PFSK-1 (cell line): ENCODE measurements at regions not wholly inside any gene's neighbourhood (a gene's known extent, or its start where the extent isn't known, plus 50 kb on each side); places are given as distances from the start of the nearest gene placed in this dataset.

Experiments
- POLR2AphosphoS5 ChIP-seq: IDR thresholded peaks from 2 replicates; pipeline ENCODE4 v1.6.1; 2012; ENCODE audit warnings: low read depth, mild to moderate bottlenecking, control low read depth, low read length, moderate library complexity
- SIN3A ChIP-seq: IDR thresholded peaks from 2 replicates; pipeline ENCODE4 v1.6.1; 2012; ENCODE audit warnings: mild to moderate bottlenecking, low read length, moderate library complexity, borderline replicate concordance; ENCODE audit not compliant: insufficient read depth
- TAF1 ChIP-seq: IDR thresholded peaks from 2 replicates; pipeline ENCODE4 v1.6.1; 2012; ENCODE audit warnings: low read length, control low read depth, borderline replicate concordance; ENCODE audit not compliant: insufficient read depth
- TF ChIP-seq, protein P1 (sequence below), 2 experiments: IDR thresholded peaks; 2 replicates each; pipeline versions ENCODE4 v1.6.1 to v1.8.0; 2011 to 2012; ENCODE audit warnings: low read depth in 2 of 2, low read length in 2 of 2, control low read depth in 1 of 2, inconsistent platforms in 1 of 2, mild to moderate bottlenecking in 1 of 2, moderate library complexity in 1 of 2; ENCODE audit not compliant: insufficient read depth in 1 of 2

DNA sequence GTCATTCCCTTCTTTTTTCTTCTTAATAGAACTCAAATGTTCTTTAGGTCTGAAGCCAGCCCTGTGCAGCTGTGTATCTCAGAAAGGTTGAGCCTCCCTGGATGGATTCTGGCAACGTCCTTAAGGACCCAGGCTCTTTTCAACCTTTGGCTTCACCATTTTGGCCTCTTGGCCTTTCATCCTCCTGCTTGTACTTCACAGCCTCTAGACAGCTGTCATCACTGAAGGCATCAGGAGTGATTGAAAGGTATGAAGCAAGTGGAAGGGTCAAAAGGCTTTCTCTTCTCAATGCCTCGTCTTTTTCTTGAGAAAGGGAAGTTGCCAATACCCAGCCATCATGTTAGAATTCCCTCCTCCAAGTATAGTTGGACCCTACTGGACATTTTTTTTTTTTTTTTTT, 81.2 kb upstream of the RANBP3L start:
- TF ChIP-seq POLR2AphosphoS5 (no peak), TAF1 (no peak), SIN3A (no peak)
- TF ChIP-seq, protein P1, sequence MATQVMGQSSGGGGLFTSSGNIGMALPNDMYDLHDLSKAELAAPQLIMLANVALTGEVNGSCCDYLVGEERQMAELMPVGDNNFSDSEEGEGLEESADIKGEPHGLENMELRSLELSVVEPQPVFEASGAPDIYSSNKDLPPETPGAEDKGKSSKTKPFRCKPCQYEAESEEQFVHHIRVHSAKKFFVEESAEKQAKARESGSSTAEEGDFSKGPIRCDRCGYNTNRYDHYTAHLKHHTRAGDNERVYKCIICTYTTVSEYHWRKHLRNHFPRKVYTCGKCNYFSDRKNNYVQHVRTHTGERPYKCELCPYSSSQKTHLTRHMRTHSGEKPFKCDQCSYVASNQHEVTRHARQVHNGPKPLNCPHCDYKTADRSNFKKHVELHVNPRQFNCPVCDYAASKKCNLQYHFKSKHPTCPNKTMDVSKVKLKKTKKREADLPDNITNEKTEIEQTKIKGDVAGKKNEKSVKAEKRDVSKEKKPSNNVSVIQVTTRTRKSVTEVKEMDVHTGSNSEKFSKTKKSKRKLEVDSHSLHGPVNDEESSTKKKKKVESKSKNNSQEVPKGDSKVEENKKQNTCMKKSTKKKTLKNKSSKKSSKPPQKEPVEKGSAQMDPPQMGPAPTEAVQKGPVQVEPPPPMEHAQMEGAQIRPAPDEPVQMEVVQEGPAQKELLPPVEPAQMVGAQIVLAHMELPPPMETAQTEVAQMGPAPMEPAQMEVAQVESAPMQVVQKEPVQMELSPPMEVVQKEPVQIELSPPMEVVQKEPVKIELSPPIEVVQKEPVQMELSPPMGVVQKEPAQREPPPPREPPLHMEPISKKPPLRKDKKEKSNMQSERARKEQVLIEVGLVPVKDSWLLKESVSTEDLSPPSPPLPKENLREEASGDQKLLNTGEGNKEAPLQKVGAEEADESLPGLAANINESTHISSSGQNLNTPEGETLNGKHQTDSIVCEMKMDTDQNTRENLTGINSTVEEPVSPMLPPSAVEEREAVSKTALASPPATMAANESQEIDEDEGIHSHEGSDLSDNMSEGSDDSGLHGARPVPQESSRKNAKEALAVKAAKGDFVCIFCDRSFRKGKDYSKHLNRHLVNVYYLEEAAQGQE (IDR thresholded peaks at IDR 0.05; ENCODE audit: insufficient read depth in 1 of 2, low read depth in 2 of 2, low read length in 2 of 2), result no peak
